GM12878 (cell line): ENCODE measurements at regions not wholly inside any gene's neighbourhood (a gene's known extent, or its start where the extent isn't known, plus 50 kb on each side); places are given as distances from the start of the nearest gene placed in this dataset.

Experiments used
- ATAC-seq: fragments of 200-7000 bp; cut with Tn5 transposase; 3 replicates; pipeline ENCODE4 v1.9.1; 2020; ENCODE audit warnings: mild to moderate bottlenecking, moderate library complexity
- BruUV-seq: library from RNA; stranded (reverse); fragments of 400-500 nt; replicated peaks from 2 replicates; lab custom pipeline; 2021; lab: Mats Ljungman, UMichigan
- CTCF ChIA-PET: fragments of 300-600 bp; sonication (Branson Sonifier 250); formaldehyde crosslinking; extraction: SDS; loops from one replicate; lab custom pipeline; 2021; ENCODE audit warnings: inconsistent platforms; lab: Yijun Ruan, JAX
- POLR2A ChIA-PET: fragments of 350-600 bp; formaldehyde crosslinking; extraction: SDS; loops from one replicate; lab custom pipeline; 2021; ENCODE audit warnings: inconsistent platforms; lab: Charles Lee
- RAD21 ChIA-PET: fragments of 300-600 bp; sonication (Branson Sonifier 250); formaldehyde crosslinking; loops from one replicate; lab custom pipeline; 2023; ENCODE audit warnings: antibody characterized with exemption; ENCODE audit not compliant: unreplicated experiment; lab: Charles Lee
- SMC1A ChIA-PET: fragments of 300-600 bp; sonication (Branson Sonifier 250); formaldehyde crosslinking; loops from one replicate; lab custom pipeline; 2023; ENCODE audit not compliant: unreplicated experiment, uncharacterized antibody; lab: Charles Lee
- DNase-seq: peaks from one replicate; pipeline ENCODE4 v3.0.0-alpha.2; 2011; ENCODE audit warnings: low read depth, low spot score
- FAIRE-seq: peaks from 3 replicates; lab custom pipeline; 2011; peaks lifted over from hg19 to GRCh38; lab: Jason Lieb, UNC
- H2AFZ ChIP-seq: 2 replicates; pipeline ENCODE4 v1.6.0; 2011; ENCODE audit warnings: low read depth, low read length, control low read depth; ENCODE audit not compliant: control insufficient read depth
- H3K27ac ChIP-seq: 2 replicates; pipeline ENCODE4 v1.5.1; 2011; ENCODE audit warnings: control low read depth; ENCODE audit not compliant: control insufficient read depth, insufficient read depth
- H3K27me3 ChIP-seq, 2 experiments: replicated peaks in 1 of 2; 2 replicates each; pipeline versions ENCODE4 v1.6.0 to v1.6.1; 2011; ENCODE audit warnings: low read length in 1 of 2; ENCODE audit not compliant: control insufficient read depth in 2 of 2, insufficient read depth in 2 of 2
- H3K36me3 ChIP-seq, 2 experiments: 2 replicates each; pipeline ENCODE4 v1.5.1; 2011; ENCODE audit warnings: low read length in 1 of 2; ENCODE audit not compliant: control insufficient read depth in 2 of 2, insufficient read depth in 2 of 2
- H3K4me1 ChIP-seq: 2 replicates; pipeline ENCODE4 v1.6.1; 2011; ENCODE audit warnings: mild to moderate bottlenecking, low read length, moderate library complexity, mixed read lengths; ENCODE audit not compliant: control insufficient read depth, insufficient read depth
- H3K4me2 ChIP-seq: 2 replicates; pipeline ENCODE4 v1.6.0; 2011; ENCODE audit warnings: control low read depth; ENCODE audit not compliant: control insufficient read depth, insufficient read depth
- H3K4me3 ChIP-seq: fragments of 200-600 bp; sonication (generic); 2 replicates; pipeline ENCODE4 v1.5.1; 2016
- H3K79me2 ChIP-seq: 2 replicates; pipeline ENCODE4 v1.6.0; 2011; ENCODE audit warnings: low read length; ENCODE audit not compliant: control insufficient read depth, insufficient read depth
- H3K9ac ChIP-seq: 2 replicates; pipeline ENCODE4 v1.8.0; 2011; ENCODE audit warnings: low read length, control low read depth, mixed read lengths; ENCODE audit not compliant: control insufficient read depth, insufficient read depth
- H3K9me3 ChIP-seq: replicated peaks from 3 replicates; pipeline ENCODE4 v1.5.1; 2011; ENCODE audit warnings: mild to moderate bottlenecking, low read length; ENCODE audit not compliant: control insufficient read depth, insufficient read depth
- H4K20me1 ChIP-seq: 2 replicates; pipeline ENCODE4 v1.6.0; 2011; ENCODE audit not compliant: control insufficient read depth, insufficient read depth
- EGR1 ChIP-seq, 2 experiments: IDR thresholded peaks; 1 replicate in 1 of 2; 2 replicates in 1 of 2; pipeline ENCODE4 v1.6.1; 2011 to 2012; ENCODE audit warnings: low read depth in 2 of 2, low read length in 2 of 2, borderline replicate concordance in 1 of 2, mild to moderate bottlenecking in 1 of 2, moderate library complexity in 1 of 2
- NFIC ChIP-seq: IDR thresholded peaks from 2 replicates; pipeline ENCODE4 v1.6.1; 2012; ENCODE audit warnings: low read depth, mild to moderate bottlenecking, inconsistent platforms, low read length, moderate library complexity
- SP1 ChIP-seq: IDR thresholded peaks from one replicate; pipeline ENCODE4 v1.6.1; 2011; ENCODE audit warnings: low read depth, low read length
- SREBF1 ChIP-seq: IDR thresholded peaks from 2 replicates; pipeline ENCODE4 v1.6.1; 2012; ENCODE audit warnings: mild to moderate bottlenecking, low read length
- SREBF2 ChIP-seq: IDR thresholded peaks from 2 replicates; pipeline ENCODE4 v1.6.1; 2012; ENCODE audit warnings: mild to moderate bottlenecking, low read length
- STAT1 ChIP-seq: fragments of 450-650 bp; conservative IDR thresholded peaks from 2 replicates; pipeline ENCODE4 v1.6.1; 2014; ENCODE audit warnings: antibody characterized with exemption, mild to moderate bottlenecking
- TBL1XR1 ChIP-seq: IDR thresholded peaks from 2 replicates; pipeline ENCODE4 v1.6.1; 2012; ENCODE audit warnings: low read depth, low read length, improper control_type of control experiment
- ZNF217 ChIP-seq: fragments of 450-650 bp; IDR thresholded peaks from 2 replicates; pipeline ENCODE4 v1.6.1; 2017; ENCODE audit warnings: antibody characterized with exemption, mild to moderate bottlenecking
- WGBS: methylation state at CpG from one replicate; pipeline ENCODE4 v1.1.6; 2016; ENCODE audit warnings: low lambda C conversion rate; ENCODE audit not compliant: insufficient replicate concordance, insufficient coverage; ENCODE audit errors: missing lambda C conversion rate; 5-methylcytosine and 5-hydroxymethylcytosine counted together
- in situ Hi-C: fragments of 300-500 bp; cut with MboI; formaldehyde crosslinking; loops from 9 replicates; pipeline ENCODE4 v1.14.3; 2018; ENCODE audit warnings: mixed read lengths
- intact Hi-C: fragments of 100-400 bp; cut with micrococcal nuclease; formaldehyde crosslinking; loops from one replicate; pipeline ENCODE4 v1.14.2; 2022; ENCODE audit not compliant: unreplicated experiment
- TF ChIP-seq, protein P1 (sequence below): IDR thresholded peaks from 2 replicates; pipeline ENCODE4 v1.6.1; 2011; ENCODE audit warnings: borderline replicate concordance, low read depth, mild to moderate bottlenecking, moderate library complexity, mixed read lengths, low read length; ENCODE audit not compliant: insufficient read depth; ENCODE audit errors: extremely low read length
- TF ChIP-seq, protein P2 (sequence below): fragments of 150-350 bp; IDR thresholded peaks from 2 replicates; pipeline ENCODE4 v1.6.1; 2014; ENCODE audit warnings: mild to moderate bottlenecking, low read depth, low read length
- TF ChIP-seq, protein P3 (sequence below): fragments of 450-650 bp; IDR thresholded peaks from 2 replicates; pipeline ENCODE4 v1.6.1; 2017; ENCODE audit warnings: low read depth, mild to moderate bottlenecking, moderate library complexity

DNA sequence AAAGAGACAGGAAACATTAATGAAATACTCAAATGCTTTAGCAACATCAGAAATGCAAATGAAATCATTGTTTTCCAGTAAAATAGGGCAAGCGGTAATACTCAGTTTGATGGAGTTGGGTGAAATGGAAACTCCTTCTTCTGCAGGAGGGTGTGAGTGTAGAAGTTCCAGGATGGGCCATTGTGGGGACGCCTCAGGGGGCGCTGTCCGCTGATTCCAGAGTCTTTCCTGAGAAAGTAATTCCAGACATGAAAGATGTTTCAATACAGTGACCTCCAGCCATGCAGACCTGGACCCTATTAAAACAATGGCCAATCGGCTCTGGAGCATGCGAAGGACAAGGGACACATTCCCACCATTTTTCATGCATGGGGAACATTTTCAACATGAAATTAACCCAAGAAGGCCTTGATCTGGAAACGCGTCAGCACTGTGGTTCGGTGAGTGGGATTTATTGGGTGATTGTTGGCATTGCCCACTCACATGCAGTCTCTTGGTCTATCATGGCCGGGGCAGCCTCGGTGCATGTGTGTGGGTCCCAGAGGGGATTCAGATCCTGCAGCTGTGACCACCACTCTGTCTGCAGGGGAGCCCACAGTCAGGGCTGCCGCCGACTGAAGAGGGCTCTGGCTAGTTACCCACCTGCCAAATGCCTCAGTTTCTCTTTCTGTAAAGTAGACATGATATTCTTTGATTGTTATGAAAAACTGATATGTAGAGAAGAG lies 132.6 kb upstream of the IRX4 start:
- Histone ChIP-seq H4K20me1 (no peaks in the 10 kb centered on the region), H3K9ac (no peak overlapping the region), H3K4me1 (no peaks in the 10 kb centered on the region), H3K9me3 (no peaks in the 10 kb centered on the region), H3K4me2 (no peak overlapping the region), H3K4me3 (no peak overlapping the region), H3K27ac (no peak overlapping the region), H3K27me3 (no peaks in the 10 kb centered on the region), H3K79me2 (no peaks in the 10 kb centered on the region), H2AFZ (no peak overlapping the region), H3K36me3 (no peaks in the 10 kb centered on the region)
- POLR2A ChIA-PET, result no interaction called here
- CTCF ChIA-PET, result interaction anchor here (1.5 kb wide), 1 partner anchor 253 kb away, joined by 5 read pairs; no protein-coding TSS in a partner anchor
- BruUV-seq, result no TSS peak
- 41% methylated on average over 13 of the region's 13 CpGs for WGBS
- no peak for DNase-seq
- no peak for TF ChIP-seq SREBF2
- TF ChIP-seq SREBF1, result no peak
- TF ChIP-seq TBL1XR1, result no peak
- RAD21 ChIA-PET, result no interaction called here
- SMC1A ChIA-PET, result no interaction called here
- in situ Hi-C loops, result loop anchor here (5.0 kb wide), 1 partner anchor 278 kb away; no protein-coding TSS in a partner anchor
- intact Hi-C loops, result loop anchor here (5.0 kb wide), 1 partner anchor 278 kb away; no protein-coding TSS in a partner anchor
- no peak for ATAC-seq
- no peak for FAIRE-seq

DNA sequence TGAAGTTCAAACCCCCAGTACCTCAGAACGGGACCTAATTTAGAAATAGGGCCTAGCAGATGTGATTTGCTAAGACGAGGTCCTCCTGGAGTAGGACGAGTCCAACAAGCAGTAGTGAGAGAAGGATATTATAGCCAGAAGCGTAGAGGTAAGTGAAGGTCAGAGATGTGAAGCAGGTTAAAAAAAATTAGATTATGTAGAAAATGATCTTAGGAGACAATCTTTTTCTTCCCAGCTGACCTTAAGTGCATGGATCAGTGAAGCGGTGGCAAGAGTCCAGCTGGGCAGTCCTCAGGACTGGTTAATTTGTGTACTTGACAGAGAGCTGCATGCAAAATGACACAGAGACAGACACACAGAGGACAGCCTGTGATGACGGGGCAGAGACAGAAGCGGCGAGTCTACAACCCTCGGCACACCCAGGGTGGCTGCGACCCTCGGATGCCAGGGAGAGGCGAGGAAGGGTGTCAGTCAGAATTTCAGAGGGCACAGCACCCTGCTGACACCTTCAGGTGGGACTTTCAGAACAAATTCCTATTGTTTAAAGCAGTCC lies 131.4 kb upstream of the IRX4 start:
- no peak overlapping the region for H3K9ac ChIP-seq
- H3K4me2 ChIP-seq, result no peak overlapping the region
- H3K27me3 ChIP-seq, result no peaks in the 10 kb centered on the region; a peak in 1 of 4 replicates
- H3K27ac ChIP-seq, result no peak overlapping the region
- no peaks in the 10 kb centered on the region for H4K20me1 ChIP-seq
- intact Hi-C loops, result no loop called here
- RAD21 ChIA-PET, result no interaction called here
- H3K4me1 ChIP-seq, result no peaks in the 10 kb centered on the region
- in situ Hi-C loops, result no loop called here
- H2AFZ ChIP-seq, result no peak overlapping the region
- no peak overlapping the region for H3K4me3 ChIP-seq
- H3K9me3 ChIP-seq, result no peaks in the 10 kb centered on the region
- CTCF ChIA-PET, result interaction anchor here (1.1 kb wide), 1 partner anchor 250 kb away, joined by 4 read pairs; no protein-coding TSS in a partner anchor
- SMC1A ChIA-PET, result no interaction called here
- no TSS peak for BruUV-seq
- WGBS, result 24% methylated on average over 12 of the region's 12 CpGs
- no peaks in the 10 kb centered on the region for H3K79me2 ChIP-seq
- POLR2A ChIA-PET, result no interaction called here
- H3K36me3 ChIP-seq, result no peaks in the 10 kb centered on the region
- ATAC-seq (no peak), FAIRE-seq (no peak), DNase-seq (no peak)
- TF ChIP-seq STAT1, result no peak
- TF ChIP-seq, protein P1, sequence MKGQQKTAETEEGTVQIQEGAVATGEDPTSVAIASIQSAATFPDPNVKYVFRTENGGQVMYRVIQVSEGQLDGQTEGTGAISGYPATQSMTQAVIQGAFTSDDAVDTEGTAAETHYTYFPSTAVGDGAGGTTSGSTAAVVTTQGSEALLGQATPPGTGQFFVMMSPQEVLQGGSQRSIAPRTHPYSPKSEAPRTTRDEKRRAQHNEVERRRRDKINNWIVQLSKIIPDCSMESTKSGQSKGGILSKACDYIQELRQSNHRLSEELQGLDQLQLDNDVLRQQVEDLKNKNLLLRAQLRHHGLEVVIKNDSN, result no peak
- TF ChIP-seq ZNF217, result no peak
- TF ChIP-seq SP1, result no peak
- TF ChIP-seq NFIC, result no peak
- TF ChIP-seq, protein P2, sequence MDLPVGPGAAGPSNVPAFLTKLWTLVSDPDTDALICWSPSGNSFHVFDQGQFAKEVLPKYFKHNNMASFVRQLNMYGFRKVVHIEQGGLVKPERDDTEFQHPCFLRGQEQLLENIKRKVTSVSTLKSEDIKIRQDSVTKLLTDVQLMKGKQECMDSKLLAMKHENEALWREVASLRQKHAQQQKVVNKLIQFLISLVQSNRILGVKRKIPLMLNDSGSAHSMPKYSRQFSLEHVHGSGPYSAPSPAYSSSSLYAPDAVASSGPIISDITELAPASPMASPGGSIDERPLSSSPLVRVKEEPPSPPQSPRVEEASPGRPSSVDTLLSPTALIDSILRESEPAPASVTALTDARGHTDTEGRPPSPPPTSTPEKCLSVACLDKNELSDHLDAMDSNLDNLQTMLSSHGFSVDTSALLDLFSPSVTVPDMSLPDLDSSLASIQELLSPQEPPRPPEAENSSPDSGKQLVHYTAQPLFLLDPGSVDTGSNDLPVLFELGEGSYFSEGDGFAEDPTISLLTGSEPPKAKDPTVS, result no peak
- TF ChIP-seq, protein P3, sequence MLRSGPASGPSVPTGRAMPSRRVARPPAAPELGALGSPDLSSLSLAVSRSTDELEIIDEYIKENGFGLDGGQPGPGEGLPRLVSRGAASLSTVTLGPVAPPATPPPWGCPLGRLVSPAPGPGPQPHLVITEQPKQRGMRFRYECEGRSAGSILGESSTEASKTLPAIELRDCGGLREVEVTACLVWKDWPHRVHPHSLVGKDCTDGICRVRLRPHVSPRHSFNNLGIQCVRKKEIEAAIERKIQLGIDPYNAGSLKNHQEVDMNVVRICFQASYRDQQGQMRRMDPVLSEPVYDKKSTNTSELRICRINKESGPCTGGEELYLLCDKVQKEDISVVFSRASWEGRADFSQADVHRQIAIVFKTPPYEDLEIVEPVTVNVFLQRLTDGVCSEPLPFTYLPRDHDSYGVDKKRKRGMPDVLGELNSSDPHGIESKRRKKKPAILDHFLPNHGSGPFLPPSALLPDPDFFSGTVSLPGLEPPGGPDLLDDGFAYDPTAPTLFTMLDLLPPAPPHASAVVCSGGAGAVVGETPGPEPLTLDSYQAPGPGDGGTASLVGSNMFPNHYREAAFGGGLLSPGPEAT, result no peak
- TF ChIP-seq EGR1 (IDR thresholded peaks at IDR 0.05; ENCODE audit: borderline replicate concordance in 1 of 2, low read depth in 2 of 2, low read length in 2 of 2), result no peak
